ENCODE measurements at regions not wholly inside any gene's neighbourhood (a gene's known extent, or its start where the extent isn't known, plus 50 kb on each side); places are given as distances from the start of the nearest gene placed in this dataset.
"Not testable (repeated sequence)": the region's sequence is repeated elsewhere in the genome, so short reads cannot be mapped to it uniquely, and the experiment has no call there.

GRCh38 chr6:63464060-63464459, 108.2 kb upstream of the LOC128125822 start:
- DNase-seq = no peak
- H3K27me3 ChIP-seq = no peaks in the 10 kb centered on the region
- intact Hi-C loops (cut with DNase I) = no loop called here
- no peaks in the 10 kb centered on the region for H3K4me1 ChIP-seq
- H3K9me3 ChIP-seq = no peaks in the 10 kb centered on the region
- H3K27ac ChIP-seq = no peak overlapping the region
- H3K36me3 ChIP-seq = no peaks in the 10 kb centered on the region
- no peak overlapping the region for H3K4me3 ChIP-seq
- no peak for TF ChIP-seq CTCF (IDR thresholded peaks at IDR 0.05)
- no peak for TF ChIP-seq POLR2A (IDR thresholded peaks at IDR 0.05)

GRCh38 chr6:63465750-63466149, 106.5 kb upstream of the LOC128125822 start:
- no peaks in the 10 kb centered on the region for H3K36me3 ChIP-seq
- H3K27me3 ChIP-seq = no peaks in the 10 kb centered on the region
- no peak overlapping the region for H3K27ac ChIP-seq
- H3K9me3 ChIP-seq = no peaks in the 10 kb centered on the region
- no peaks in the 10 kb centered on the region for H3K4me1 ChIP-seq
- H3K4me3 ChIP-seq = no peak overlapping the region
- WGBS, 2 donors = 72 to 89% methylated on average over 2 of the region's 2 CpGs
- intact Hi-C loops (cut with DNase I) = no loop called here
- TF ChIP-seq POLR2A (IDR thresholded peaks at IDR 0.05) (no peak), CTCF (IDR thresholded peaks at IDR 0.05) (no peak)
- no peak for DNase-seq

- Histone ChIP-seq H3K36me3 (no peaks in the 10 kb centered on the region), H3K4me3 (no peak overlapping the region), H3K27ac (no peak overlapping the region), H3K9me3 (no peaks in the 10 kb centered on the region), H3K4me1 (no peaks in the 10 kb centered on the region), H3K27me3 (no peaks in the 10 kb centered on the region)
- no peak for DNase-seq
- intact Hi-C loops (cut with DNase I) = no loop called here
- WGBS, 2 donors = 86 to 92% methylated on average over 1 of the region's 1 CpG
- TF ChIP-seq POLR2A (IDR thresholded peaks at IDR 0.05) (no peak), CTCF (IDR thresholded peaks at IDR 0.05) (no peak)
Measured at GRCh38 chr6:63466242-63466733, 106.0 kb upstream of the LOC128125822 start.

GRCh38 chr6:63467247-63467954, 104.9 kb upstream of the LOC128125822 start:
- WGBS, 2 donors = 79 to 87% methylated on average over 9 to 10 of the region's 10 CpGs
- TF ChIP-seq POLR2A (IDR thresholded peaks at IDR 0.05) (no peak), CTCF (IDR thresholded peaks at IDR 0.05) (no peak)
- H3K27me3 ChIP-seq = no peaks in the 10 kb centered on the region
- H3K4me3 ChIP-seq = no peak overlapping the region
- H3K36me3 ChIP-seq = no peaks in the 10 kb centered on the region
- H3K9me3 ChIP-seq = no peaks in the 10 kb centered on the region
- DNase-seq = no peak
- H3K27ac ChIP-seq = no peak overlapping the region
- no peaks in the 10 kb centered on the region for H3K4me1 ChIP-seq
- intact Hi-C loops (cut with DNase I) = no loop called here

- H3K4me3 ChIP-seq; H3K36me3 ChIP-seq; H3K27ac ChIP-seq; H3K9me3 ChIP-seq; DNase-seq; H3K27me3 ChIP-seq; intact Hi-C loops (cut with DNase I); H3K4me1 ChIP-seq: not testable (repeated sequence)
- WGBS, 2 donors = 78 to 86% methylated on average over 1 to 2 of the region's 2 CpGs
Measured at GRCh38 chr6:63471145-63471544, 101.1 kb upstream of the LOC128125822 start.

- intact Hi-C loops (cut with DNase I) = no loop called here
- no peak overlapping the region for H3K27ac ChIP-seq
- no peak for DNase-seq
- TF ChIP-seq POLR2A (IDR thresholded peaks at IDR 0.05) = no peak
- no peak for TF ChIP-seq CTCF (IDR thresholded peaks at IDR 0.05)
- WGBS, 2 donors = 72 to 79% methylated on average over 2 of the region's 2 CpGs
- H3K9me3 ChIP-seq = no peaks in the 10 kb centered on the region
- no peaks in the 10 kb centered on the region for H3K4me1 ChIP-seq
- no peaks in the 10 kb centered on the region for H3K27me3 ChIP-seq
- no peak overlapping the region for H3K4me3 ChIP-seq
- H3K36me3 ChIP-seq = no peaks in the 10 kb centered on the region
Measured at GRCh38 chr6:63471654-63472053, 100.6 kb upstream of the LOC128125822 start.
